ENCODE measurements at regions not wholly inside any gene's neighbourhood (a gene's known extent, or its start where the extent isn't known, plus 50 kb on each side); places are given as distances from the start of the nearest gene placed in this dataset.

GRCh38 chr12:90106568-90106967 is 397.9 kb upstream of the ATP2B1 start:
- no peak for TF ChIP-seq CTCF (IDR thresholded peaks at IDR 0.05)
- no peak for TF ChIP-seq POLR2A (IDR thresholded peaks at IDR 0.05)
